ENCODE measurements at regions not wholly inside any gene's neighbourhood (a gene's known extent, or its start where the extent isn't known, plus 50 kb on each side); places are given as distances from the start of the nearest gene placed in this dataset.

DNA sequence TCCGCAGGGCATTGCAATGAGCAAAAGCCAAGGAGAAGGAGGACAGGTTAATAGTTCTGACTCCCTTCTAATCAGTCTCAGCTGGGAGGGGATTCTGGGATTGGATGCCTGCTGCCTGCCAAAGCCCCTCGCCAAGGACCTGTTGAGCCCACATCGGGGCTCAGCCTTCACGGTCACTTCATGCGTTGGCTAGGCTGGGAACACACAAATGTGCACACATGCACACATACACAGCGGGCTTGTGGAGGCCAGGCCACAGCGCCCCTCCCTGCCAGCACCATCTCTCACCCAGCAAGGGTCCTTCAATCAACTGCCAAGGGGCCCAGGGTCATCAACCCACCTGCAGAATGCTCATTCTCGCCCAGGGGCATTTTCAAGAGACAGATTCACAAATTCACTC, 113.9 kb downstream of the C5orf15 start:
- no peak for DNase-seq (ENCODE audit: low read depth in 3 of 3)

DNA sequence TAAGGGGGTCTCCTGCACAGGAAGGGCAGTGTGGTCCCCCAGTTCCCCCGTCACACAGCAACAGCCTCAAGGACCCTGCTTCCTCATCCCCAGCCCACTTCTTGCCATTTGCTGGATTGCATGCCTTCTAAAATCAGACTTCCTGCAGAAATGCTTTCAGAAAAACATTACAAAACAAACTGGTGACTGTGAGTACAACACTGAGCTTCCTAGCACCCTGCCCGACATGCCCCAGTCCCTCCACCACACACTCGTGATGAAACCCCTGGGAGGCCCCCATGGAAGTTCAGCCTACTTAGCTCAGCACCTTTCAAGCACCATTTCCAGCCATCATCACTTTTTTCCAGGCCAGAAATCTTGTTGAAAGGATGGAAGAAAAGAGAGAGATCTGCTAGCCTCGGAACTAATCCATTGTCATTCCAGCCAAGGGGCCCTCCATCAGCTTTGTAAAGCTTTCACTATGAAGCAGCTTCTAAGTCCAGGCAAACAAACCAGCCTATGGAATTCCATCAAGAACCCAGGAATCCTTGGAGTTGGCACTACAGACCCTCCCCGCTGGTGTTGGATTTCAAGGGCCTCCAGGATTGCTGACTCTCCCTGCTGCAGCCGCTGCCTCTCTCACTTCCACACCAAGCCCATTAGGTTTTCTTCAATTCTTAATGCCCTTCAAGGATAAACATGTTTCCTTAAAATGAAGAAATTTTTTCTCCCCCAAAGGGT, 114.6 kb downstream of the C5orf15 start:
- no peak for DNase-seq (ENCODE audit: low read depth in 3 of 3)

DNA sequence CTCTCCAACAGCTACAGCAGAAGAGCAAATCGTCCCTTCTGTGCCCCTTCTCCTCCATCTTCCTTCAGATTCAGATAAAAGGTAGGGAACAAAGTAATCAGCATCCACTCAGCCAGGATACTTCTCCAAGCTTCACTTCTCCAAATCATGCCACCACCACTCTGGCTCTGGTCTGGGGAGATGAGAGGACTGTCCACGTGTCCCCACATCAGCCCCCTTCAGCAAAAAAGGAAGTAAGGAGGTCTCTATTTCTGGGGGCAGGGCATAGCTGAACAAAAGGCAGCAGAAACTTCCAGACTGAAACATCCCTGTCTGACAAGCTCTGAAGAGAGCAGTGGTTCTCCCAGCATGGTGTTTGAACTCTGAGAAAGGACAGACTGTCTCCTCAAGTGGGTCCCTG, 116.9 kb downstream of the C5orf15 start:
- DNase-seq (ENCODE audit: low read depth in 3 of 3), result no peak

DNA sequence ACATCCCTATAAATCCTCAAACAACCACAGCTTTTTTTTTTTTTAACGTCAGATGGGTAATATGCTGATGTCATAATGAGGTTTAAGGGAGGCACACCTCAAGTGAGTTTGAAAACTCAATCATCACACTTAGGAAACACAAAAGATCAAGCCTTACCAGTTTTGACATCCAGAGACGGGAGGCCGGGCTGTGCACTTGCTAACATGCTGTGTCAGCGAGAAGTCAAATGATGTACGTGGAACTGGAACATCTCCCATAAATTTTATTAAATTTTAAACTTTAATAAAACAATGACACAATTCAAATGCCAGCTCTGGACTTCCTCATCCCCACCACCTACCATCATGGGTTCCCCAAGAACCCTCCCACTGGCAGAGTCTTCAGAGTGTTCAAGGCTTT, 117.6 kb downstream of the C5orf15 start:
- no peak for DNase-seq (ENCODE audit: low read depth in 3 of 3)

DNA sequence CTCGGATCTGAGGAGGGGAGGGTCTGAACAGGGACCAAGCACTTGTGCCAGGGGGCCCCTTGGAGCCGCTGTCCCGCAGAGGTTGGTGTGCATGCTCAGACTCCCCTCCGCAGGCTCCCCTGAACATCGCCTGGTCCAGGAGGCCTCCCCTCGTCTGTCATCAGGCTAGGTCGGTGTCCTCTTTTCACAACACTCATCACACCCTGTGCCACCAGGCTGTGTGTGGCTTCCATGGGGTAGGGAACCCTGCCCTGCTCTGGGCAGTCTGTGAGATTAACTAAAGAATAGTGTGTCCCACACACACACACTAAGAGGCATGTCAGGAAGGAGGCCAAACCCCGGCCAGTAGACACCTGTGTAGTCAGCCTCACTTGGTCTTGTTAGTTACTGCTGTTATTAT, 119.3 kb downstream of the C5orf15 start:
- no peak for DNase-seq (ENCODE audit: low read depth in 3 of 3)

DNA sequence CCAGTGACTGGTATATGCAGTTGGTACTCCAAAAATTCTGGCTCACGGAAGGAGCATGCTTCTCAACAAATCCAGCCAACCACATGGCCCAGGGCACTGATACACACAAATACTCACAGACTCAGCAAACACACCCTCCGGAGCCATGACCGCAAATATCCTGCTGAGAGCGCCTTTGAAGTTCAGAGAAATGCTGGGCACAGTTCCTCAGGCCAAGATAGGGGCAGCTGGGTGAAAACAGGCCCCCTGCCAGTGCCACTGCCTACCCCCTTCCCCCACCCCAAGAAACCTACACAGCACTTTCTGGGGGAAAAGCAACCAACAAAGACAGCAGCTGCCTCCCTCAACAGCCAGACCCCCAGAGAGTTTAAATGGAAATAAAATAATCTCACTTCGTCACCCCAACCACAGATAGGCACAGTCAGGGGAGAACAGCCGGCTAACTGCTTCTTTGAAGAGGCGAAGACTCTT, 120.0 kb downstream of the C5orf15 start:
- DNase-seq (ENCODE audit: low read depth in 3 of 3), result no peak

DNA sequence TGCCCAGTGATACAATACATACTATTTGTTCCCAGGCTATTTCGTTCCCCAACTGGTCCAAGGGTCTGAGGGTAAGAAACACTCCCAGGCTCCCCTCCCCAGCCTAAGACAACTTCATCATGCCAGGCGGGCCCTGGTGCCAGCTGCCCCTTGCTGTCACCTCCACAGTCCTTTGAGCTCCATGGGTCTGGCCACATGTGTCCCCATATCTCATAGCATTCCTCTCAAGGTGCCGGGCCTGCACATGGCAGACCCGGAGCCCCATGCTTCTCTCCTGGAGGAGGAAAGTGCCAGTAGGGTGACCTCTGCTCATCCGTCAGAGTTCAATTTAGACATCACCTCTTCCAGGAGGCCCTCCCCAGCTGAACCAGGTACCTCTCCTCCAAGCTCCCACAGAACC, 120.5 kb downstream of the C5orf15 start:
- no peak for DNase-seq (ENCODE audit: low read depth in 3 of 3)

DNA sequence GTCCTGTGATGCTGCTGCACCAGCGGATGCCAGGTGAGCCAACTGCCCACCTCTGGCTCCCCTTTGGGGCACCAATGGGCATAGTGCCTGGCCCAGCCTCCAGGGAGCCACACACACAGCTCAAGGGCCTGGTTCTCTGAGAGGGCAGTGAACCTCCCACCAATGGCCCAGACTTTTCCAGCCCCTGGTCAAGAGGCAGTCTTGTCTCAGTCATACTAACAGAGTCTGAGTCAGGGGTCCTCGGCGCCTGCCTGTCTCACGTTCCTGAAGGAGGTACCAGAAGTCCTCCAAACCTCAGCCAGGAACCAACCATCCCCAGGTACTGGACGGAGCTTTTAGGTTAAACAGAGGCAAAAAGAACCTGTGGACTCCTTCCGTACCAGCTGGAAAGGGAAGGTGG, 121.1 kb downstream of the C5orf15 start:
- no peak for DNase-seq (ENCODE audit: low read depth in 3 of 3)

DNA sequence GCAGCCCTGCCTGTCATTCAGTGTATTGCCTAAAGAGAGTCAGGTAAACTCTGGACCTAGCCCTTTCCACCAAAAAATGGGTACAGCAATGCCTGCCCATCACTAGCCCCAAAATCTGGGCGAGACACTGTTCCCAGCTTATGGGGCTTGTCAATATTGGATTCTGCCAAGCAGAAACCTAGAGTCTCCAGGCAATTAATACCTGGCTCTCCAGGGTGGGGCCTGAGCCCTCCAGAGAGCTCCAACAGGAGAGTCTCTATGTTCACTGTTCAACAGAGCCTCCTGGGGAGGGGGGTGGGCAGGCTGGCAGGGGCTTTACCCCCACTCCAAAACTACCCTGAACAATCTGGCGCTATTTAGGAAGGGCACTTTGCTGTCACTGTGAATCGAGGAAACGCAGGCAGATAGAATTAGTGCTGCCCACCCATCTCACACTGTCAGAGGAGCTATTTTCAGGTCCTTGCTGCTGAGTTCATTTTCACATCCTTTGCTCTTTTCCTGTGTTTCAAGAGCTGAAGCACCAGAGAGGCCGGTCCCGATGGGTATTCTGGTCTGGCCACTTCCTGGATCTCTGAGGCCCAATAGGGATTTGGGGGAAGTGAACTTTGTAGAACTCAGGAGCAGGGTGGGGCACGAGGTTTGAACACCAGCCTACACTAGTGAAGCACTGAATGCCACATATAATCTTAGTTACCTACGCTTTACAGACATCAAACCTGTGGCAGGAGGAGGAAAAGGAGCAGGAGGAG, 121.8 kb downstream of the C5orf15 start:
- no peak for DNase-seq (ENCODE audit: low read depth in 3 of 3)

DNA sequence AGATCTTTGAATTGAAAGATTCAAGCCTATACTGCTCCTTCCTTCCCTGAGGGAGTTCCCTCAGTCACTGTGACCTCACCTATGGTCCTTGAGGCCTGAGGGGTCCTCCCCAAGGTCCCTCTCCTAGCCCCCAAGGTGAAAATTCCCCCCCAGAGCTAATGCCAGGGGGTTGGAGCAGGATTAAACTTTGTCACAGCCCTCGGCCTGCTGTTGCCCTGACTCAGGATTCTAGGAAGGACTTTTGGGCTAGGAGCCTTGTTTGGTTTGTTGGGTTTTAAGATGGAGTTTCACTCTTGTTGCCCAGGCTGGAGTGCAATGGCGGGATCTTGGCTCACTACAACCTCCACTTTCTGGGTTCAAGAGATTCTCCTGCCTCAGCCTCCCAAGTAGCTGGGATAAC, 123.2 kb downstream of the C5orf15 start:
- DNase-seq (ENCODE audit: low read depth in 3 of 3), result no peak

DNA sequence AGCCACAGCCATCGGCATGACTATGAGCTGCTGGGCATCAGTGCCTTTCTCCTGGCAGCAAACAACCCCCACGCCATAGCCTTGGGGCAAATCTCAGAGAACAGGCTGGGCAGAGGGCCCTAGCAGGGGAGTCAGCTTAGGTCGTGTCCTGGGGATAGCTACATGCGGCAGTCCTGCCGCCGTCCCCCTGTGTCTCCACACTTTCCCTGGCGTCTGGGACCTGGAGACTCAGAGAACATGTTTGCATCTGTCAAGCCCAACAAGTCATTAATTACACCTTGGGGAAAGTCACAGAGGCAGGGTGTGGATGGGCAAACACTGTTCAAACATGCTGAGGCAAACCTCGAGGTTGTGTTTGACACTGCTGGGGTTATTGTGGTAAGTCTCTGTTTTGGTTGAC, 123.6 kb downstream of the C5orf15 start:
- no peak for DNase-seq (ENCODE audit: low read depth in 3 of 3)

DNA sequence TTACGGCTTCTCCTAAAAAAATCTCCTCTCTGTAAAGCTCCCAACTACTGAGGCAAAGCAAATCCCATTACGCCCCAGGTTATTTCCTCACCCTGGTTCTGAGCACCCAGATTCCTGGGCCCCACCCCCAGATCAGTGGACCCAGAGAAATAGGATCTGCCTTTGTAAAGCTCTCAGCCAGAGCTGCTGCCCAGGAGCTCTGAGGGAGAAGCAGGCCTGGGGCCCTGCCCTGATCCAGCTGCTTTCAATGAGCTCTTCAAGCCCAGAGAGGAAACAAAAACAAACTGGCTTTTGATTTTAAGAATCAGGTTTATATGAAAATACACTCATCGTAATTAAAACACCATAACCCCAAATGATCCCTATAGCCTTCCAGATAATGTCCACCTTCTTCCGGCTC, 124.5 kb downstream of the C5orf15 start:
- DNase-seq (ENCODE audit: low read depth in 3 of 3), result no peak

DNA sequence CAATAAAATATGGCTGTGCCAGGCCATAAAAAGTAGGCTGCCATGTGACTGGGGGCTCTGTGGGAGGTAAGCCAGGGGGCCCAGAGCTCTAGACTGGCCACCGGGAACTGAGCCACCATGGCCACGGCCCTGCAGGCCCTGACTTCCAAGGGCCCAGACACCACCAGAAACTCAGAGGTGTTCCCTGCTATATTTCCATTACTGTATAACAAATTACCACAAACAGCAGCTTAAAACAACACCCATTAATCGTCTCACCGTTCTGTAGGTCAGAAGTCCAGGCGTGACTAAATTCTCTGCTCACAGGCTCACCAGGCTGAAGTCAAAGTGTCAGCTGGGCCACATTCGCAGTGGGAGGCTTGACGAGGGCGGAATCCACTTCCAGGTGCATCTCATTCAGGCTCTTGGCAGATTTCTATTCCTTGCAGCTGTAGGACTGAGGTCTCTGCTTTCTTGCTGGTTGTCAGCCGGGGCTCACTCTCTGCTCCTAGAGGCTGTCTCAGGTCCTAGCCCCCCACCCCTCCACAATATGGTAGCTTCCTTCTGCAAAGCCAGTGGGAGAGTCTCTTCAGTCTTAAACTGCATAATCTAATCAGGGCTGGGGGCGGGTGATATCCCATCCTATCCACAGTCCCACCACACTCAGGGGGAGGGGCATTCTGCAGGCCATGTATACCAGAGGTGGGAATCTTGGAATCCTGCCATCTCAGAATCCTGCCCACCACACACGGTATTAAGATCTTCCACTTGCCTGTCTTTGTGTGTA, 125.4 kb downstream of the C5orf15 start:
- DNase-seq (ENCODE audit: low read depth in 3 of 3), result no peak

DNA sequence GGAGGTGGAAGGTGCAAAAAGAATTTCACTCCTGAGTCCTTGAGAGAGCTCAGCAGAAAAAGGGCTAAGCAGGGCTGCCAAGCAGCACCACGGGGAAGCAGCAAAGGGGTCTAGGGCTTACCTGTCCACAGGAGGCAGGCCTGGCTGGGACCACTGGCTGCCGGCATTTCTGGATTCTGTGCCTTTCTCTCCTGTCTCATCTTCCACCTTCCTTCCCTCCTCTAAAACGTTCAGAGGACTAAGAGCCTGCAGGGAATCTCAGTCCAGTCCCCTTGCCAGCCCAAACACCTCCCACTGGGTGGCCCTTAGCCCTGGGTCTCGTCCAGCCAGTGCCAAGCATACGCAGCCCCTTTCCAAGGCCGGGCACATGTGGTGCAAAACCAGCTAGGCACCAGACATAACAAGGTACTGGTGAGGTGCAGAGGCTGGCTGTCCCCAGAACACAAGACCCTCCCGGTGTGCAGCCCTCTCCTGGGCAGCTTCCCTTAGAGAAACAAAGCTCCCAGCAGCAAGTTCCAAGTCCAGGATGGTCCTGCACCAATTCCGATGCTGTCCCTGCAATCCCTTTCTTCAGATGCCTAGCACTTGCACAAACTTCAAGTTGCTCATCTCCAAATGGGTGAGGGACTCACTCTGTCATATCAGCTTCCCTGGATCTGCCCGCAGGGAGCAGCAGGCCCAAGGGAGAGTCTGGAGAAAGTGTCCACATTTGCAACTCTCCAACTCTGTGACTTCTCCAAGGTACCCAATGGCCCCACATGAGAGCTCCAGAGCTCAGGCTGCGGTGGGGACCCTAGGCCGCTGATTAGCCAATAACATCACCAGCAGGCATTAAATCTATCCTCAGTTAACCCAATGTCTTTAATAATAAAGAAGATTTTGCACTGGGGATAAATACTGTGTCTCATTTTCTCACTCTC, 126.3 kb downstream of the C5orf15 start:
- no peak for DNase-seq (ENCODE audit: low read depth in 3 of 3)

DNA sequence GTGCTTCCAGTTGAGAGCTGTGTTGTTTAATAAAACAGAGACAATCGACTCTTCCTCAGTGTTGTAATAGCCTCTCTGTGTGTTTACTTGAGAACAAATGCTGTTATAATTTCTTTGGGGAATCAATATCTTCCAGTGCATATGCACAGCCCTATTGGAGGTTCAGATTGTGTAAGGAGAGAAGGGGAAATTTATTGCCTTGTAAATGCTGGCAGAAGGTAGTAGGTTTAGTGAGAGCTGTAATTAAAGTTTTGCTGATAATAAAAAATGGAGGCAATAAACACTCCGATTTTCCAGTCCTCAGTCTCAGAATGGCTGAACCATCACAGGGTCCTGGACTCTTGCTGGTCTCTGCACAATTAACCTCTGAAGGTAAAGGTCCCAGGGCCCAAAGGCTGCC, 128.3 kb downstream of the C5orf15 start:
- no peak for DNase-seq (ENCODE audit: low read depth in 3 of 3)

DNA sequence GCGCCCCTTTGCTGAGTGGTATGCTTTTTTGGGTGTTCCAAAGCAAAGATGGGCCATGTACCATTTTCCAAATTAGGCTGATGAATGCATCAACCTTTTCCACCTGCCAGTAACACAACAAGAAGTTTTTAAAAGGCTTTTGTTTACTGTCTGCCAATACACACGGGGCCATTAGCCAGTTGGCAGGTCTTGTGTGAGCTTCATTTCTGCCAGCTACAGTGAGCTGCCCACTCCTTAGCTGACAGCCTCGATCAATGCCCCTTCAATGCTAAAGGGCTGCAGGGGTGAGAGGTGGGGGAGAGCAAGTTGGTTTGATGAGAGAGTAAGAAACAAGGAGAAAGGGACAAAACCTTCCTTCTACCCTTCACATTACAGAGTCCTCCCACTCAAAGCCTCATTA, 128.7 kb downstream of the C5orf15 start:
- no peak for DNase-seq (ENCODE audit: low read depth in 3 of 3)

DNA sequence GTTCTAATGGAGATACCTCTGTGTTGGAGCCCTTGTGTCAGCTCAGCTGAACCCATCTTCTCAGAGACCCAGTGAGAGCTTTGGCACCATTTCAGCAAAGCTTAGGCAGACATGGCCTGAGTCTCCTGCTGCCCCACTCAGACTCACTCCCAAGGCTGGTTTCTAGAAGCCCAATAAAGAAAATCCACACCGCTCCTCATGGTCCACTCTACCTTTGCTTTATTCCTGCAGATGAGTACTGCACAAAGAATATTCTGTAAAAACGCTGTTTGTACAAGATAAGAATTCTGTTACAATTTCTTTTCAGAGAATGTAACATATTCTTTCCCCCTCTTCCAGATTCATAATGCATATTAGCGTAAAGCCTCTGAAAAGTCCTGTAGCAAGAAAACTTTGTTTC, 129.3 kb downstream of the C5orf15 start:
- no peak for DNase-seq (ENCODE audit: low read depth in 3 of 3)

DNA sequence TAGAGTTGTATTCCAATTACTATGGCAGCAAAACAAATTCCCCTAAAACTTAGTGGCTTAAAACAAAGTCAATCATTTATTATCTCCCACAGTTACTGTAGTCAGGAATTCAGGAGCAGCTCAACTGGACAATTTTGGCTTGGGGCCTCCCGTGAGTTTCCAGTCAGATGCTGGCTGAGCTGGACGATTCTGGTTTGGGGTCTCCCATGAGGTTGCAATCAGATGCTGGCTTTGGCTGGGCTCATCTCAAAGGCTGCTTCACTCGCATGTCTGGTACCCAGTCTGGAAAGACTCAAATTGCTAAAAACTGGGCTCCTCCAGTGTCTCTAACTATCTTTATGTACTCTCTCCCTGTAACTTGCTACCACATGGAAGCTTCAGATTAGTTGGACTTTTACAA, 130.1 kb downstream of the C5orf15 start:
- no peak for DNase-seq (ENCODE audit: low read depth in 3 of 3)

DNA sequence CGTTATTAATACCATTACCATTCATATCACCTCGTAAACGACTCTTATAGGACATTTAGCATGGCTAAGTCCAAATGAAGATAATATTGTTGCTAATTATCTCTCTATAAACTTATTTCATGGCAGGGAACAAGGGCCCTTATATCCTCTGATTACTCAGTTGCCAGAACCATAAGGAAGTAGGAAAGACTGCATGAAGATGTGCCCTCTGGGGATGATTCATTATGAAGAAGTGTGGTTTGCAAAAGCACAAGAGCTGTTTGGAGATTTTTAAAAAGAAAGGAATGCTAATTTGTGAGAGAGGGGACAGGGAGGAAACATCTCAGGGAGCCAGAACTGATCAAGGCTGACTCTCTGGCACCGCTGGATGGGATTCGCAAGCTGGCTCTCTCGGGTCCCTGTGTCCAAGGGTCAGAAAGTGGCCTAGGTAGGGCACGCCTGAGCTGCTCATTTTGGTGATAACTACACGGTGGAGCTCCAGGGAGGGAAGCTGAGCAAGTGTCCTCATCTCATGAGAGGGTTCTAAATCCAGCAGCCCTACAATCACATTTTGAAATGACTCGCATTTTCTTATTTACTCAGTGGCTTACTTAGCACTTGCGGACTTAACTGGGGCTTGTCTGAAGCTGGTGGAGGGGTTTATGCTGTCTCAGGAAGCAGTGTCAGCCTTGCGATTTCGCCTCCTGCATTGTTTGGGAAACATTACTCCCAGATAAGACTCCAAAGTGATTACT, 136.8 kb downstream of the C5orf15 start:
- DNase-seq (ENCODE audit: low read depth in 3 of 3), result no peak

DNA sequence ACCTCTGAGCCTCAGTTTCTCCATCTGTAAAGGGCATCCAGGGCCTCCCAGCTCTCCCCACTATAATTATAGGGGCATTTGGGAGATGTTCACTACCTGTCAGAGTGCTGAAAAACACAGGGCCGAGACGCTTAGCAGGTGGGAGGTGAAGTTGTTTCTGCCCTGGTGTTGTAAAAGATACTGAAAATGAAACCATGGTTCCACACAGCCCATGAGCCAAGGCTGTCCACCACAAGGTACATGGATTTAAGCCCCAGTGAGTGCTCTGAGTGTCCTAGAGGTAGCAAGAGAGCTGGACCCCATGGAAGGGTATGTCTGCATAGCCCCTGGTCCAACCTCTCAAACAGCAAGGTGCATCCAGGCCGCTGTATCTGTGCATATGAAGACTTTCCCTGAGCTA, 137.5 kb downstream of the C5orf15 start:
- DNase-seq (ENCODE audit: low read depth in 3 of 3), result no peak

DNA sequence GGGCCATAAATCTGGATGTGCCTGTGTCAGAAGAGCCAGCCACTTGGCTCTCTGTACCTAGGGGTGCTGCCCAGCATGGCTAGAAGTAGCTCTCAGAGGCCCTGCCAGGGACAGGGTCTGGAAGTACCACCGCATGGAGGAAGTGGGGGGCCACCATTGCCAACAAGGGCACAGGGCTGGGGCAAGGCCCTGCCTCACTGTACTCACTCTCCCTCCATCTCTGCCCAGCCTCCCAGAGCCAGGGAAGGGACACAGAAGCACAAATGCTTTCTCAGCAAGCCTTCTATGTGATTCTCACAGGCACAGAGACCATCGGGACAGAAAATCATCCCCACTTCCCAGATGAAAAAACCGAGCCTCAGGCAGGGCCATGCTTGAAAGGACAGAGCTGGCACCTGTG, 138.1 kb downstream of the C5orf15 start:
- DNase-seq (ENCODE audit: low read depth in 3 of 3), result no peak
